Nephron (organoid): ENCODE measurements at regions not wholly inside any gene's neighbourhood (a gene's known extent, or its start where the extent isn't known, plus 50 kb on each side); places are given as distances from the start of the nearest gene placed in this dataset.

Experiments
- H3K27ac Mint-ChIP-seq, 3 experiments: 2 replicates each; pipeline ENCODE4 v1.8.0; 2020; ENCODE audit warnings: mixed read lengths in 3 of 3, mild to moderate bottlenecking in 2 of 3, moderate library complexity in 1 of 3
- H3K27me3 Mint-ChIP-seq: 2 replicates; pipeline ENCODE4 v1.8.0; 2021; ENCODE audit warnings: low read depth, mild to moderate bottlenecking, moderate library complexity, mixed read lengths
- H3K36me3 Mint-ChIP-seq: 2 replicates; pipeline ENCODE4 v1.8.0; 2020; ENCODE audit warnings: low read depth, mixed read lengths
- H3K4me1 Mint-ChIP-seq: 2 replicates; pipeline ENCODE4 v1.8.0; 2020; ENCODE audit warnings: mixed read lengths
- H3K4me3 Mint-ChIP-seq, 3 experiments: 2 replicates each; pipeline ENCODE4 v1.8.0; 2020; ENCODE audit warnings: mild to moderate bottlenecking in 3 of 3, mixed read lengths in 3 of 3, moderate library complexity in 2 of 3
- H3K9me3 Mint-ChIP-seq: 2 replicates; pipeline ENCODE4 v1.8.0; 2020; ENCODE audit warnings: mixed read lengths
- CTCF ChIP-seq, 3 experiments: fragments of 200-600 bp; sonication (generic); IDR thresholded peaks; one replicate each; pipeline ENCODE4 v1.5.0; 2021; ENCODE audit warnings: antibody characterized with exemption in 3 of 3; ENCODE audit not compliant: unreplicated experiment in 3 of 3

GRCh38 chr4:23481566-23481965 is 408.3 kb downstream of the PPARGC1A start:
- Mint-ChIP-seq H3K36me3 (no peaks in the 10 kb centered on the region), H3K4me1 (no peaks in the 10 kb centered on the region), H3K4me3 (no peak overlapping the region), H3K27me3 (no peaks in the 10 kb centered on the region), H3K27ac (no peak overlapping the region), H3K9me3 (no peaks in the 10 kb centered on the region)
- no peak for TF ChIP-seq CTCF (IDR thresholded peaks at IDR 0.05; ENCODE audit: unreplicated experiment in 3 of 3)

GRCh38 chr4:23477905-23478304 is 411.9 kb downstream of the PPARGC1A start:
- H3K9me3 Mint-ChIP-seq = peaks cover 4% of the 10 kb centered on the region
- H3K4me3 Mint-ChIP-seq = no peak overlapping the region
- H3K36me3 Mint-ChIP-seq = no peaks in the 10 kb centered on the region
- H3K27ac Mint-ChIP-seq = no peak overlapping the region
- no peaks in the 10 kb centered on the region for H3K4me1 Mint-ChIP-seq
- no peak for TF ChIP-seq CTCF (IDR thresholded peaks at IDR 0.05; ENCODE audit: unreplicated experiment in 3 of 3)
- H3K27me3 Mint-ChIP-seq = no peaks in the 10 kb centered on the region

GRCh38 chr4:23476515-23477090 is 413.2 kb downstream of the PPARGC1A start:
- no peaks in the 10 kb centered on the region for H3K4me1 Mint-ChIP-seq
- no peaks in the 10 kb centered on the region for H3K36me3 Mint-ChIP-seq
- H3K27ac Mint-ChIP-seq = no peak overlapping the region
- peaks cover 13% of the 10 kb centered on the region for H3K9me3 Mint-ChIP-seq
- no peak for TF ChIP-seq CTCF (IDR thresholded peaks at IDR 0.05; ENCODE audit: unreplicated experiment in 3 of 3)
- no peaks in the 10 kb centered on the region for H3K27me3 Mint-ChIP-seq
- H3K4me3 Mint-ChIP-seq = no peak overlapping the region

- peaks cover under 1% of the 10 kb centered on the region for H3K36me3 Mint-ChIP-seq
- H3K9me3 Mint-ChIP-seq = peaks cover 14% of the 10 kb centered on the region
- H3K27me3 Mint-ChIP-seq = no peaks in the 10 kb centered on the region
- no peaks in the 10 kb centered on the region for H3K4me1 Mint-ChIP-seq
- H3K27ac Mint-ChIP-seq = no peak overlapping the region
- H3K4me3 Mint-ChIP-seq = no peak overlapping the region
- TF ChIP-seq CTCF (IDR thresholded peaks at IDR 0.05; ENCODE audit: unreplicated experiment in 3 of 3) = no peak
Observed at GRCh38 chr4:23463071-23463470, 426.8 kb downstream of the PPARGC1A start.

GRCh38 chr4:23458054-23458453 is 431.8 kb downstream of the PPARGC1A start:
- Mint-ChIP-seq H3K9me3 (no peaks in the 10 kb centered on the region), H3K4me1 (peaks cover 6% of the 10 kb centered on the region), H3K4me3 (no peak overlapping the region), H3K27me3 (no peaks in the 10 kb centered on the region), H3K36me3 (no peaks in the 10 kb centered on the region), H3K27ac (no peak overlapping the region)
- no peak for TF ChIP-seq CTCF (IDR thresholded peaks at IDR 0.05; ENCODE audit: unreplicated experiment in 3 of 3)

- H3K36me3 Mint-ChIP-seq = no peaks in the 10 kb centered on the region
- peak overlapping the region in 1 of 3 experiments; percentile 19 for H3K27ac Mint-ChIP-seq
- H3K4me3 Mint-ChIP-seq = no peak overlapping the region
- no peaks in the 10 kb centered on the region for H3K9me3 Mint-ChIP-seq
- H3K27me3 Mint-ChIP-seq = no peaks in the 10 kb centered on the region
- no peak for TF ChIP-seq CTCF (IDR thresholded peaks at IDR 0.05; ENCODE audit: unreplicated experiment in 3 of 3)
- H3K4me1 Mint-ChIP-seq = peaks cover 11% of the 10 kb centered on the region
Observed at GRCh38 chr4:23456864-23457263, 433.0 kb downstream of the PPARGC1A start.
